Stimulated activated CD8-positive, alpha-beta memory T cell treated with anti-CD3 and anti-CD28 coated beads, Interleukin-7, amount 100 ng/mL, for 4 hours (primary cell): ENCODE measurements at regions not wholly inside any gene's neighbourhood (a gene's known extent, or its start where the extent isn't known, plus 50 kb on each side); places are given as distances from the start of the nearest gene placed in this dataset.
"Not testable (repeated sequence)": the region's sequence is repeated elsewhere in the genome, so short reads cannot be mapped to it uniquely, and the experiment has no call there.

ENCODE experiments used
- DNase-seq, 2 donors: peaks; one replicate each; pipeline ENCODE4 v3.0.0-alpha.2; 2020; ENCODE audit warnings: low read depth in 2 of 2

DNA sequence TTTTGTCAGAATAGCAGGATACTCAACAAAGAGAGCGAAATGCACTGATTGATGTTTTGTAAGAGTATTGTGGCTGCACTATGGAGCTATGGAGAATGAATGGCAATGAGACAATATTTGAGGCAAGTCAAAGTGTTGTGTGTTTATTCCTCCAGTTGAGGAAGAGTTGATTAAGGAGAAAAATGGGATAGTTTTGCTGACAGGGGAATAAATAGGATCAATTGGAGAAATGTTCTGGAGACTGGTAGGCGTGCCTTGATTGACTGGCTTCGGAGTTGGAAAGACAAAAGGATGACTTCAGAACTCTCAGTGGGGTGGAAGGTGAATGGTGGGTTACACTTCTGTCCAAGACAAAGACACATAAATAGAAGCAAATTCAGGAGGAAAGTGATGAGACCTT lies 1254.9 kb upstream of the TMEM132C start:
- no peak for DNase-seq

DNA sequence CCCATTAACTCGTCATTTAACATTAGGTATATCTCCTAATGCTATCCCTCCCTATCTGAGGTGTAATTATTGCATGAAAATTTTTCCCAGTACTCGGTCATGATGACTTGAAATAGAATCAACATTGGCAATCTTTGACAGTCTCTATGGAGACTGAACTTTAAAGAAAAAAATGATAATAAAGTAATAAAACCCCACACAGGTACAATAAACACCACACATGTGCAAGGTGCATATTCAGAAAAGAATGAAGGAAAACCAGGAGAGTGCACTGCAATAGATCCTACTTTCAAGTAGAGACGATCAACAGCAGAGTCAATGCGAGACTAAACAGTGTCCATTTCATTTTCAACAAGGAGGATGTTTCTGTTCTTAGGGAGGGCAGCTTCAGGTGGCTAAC lies 1253.8 kb upstream of the TMEM132C start:
- no peak for DNase-seq

DNA sequence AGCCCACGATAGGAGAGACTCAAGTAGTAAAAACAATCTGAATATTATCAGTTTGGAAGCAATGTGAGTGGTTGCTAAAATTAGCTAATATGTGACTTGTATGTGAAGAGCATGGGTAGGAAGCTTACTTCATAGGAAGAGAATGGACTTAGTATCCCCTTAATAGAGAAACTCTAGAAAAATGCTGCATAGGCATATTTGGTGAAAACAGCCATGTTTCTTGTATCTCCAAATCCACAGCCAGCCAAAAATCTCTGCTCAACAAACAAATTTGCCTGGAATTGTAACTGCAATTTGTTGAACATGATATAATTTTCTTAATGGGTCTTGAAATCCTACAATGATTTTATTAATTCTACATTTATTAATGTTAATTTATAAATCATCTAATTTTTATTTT lies 1252.9 kb upstream of the TMEM132C start:
- no peak for DNase-seq

DNA sequence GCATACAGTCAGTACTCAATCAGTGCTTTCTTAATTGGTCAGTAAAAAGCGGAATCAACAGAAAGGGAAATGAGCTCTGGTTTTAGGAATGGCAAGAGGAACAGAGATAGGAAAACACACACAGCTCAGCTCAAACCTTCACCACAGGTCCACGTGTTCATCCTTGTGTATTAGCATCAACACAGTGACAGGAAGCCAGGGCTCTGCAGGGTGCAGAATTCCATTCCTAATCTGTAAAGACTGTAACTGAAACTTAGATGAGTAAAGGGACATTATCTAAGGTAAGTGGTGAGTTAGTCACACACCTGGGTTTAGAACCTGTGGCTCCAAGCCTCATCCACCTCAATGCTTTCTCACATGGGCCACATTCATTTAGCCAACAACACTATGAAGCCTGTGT lies 1242.2 kb upstream of the TMEM132C start:
- no peak for DNase-seq

GRCh38 chr12:127025545-127025944 lies 1241.4 kb upstream of the TMEM132C start:
- no peak for DNase-seq

GRCh38 chr12:127035011-127035879 lies 1231.7 kb upstream of the TMEM132C start:
- DNase-seq: no peak

DNA sequence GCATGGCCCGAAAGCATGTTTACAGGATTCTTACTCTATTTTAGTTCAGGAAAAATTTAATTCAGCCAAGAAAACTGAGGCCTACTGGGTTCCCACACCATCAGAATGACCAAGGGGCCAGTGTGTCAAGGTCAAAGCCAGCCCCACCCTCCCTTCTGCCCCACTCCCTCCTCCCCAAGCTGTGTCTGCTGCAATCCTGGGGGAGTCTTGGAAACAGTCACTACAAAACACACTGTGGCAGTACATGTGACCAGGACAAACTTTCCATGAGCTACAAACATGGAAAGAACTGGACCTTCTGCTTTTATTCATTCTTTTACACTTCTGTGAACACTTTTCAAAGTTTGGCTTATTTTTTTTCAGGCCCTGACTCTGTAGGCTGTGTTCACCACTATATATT lies 1228.8 kb upstream of the TMEM132C start:
- DNase-seq: no peak

DNA sequence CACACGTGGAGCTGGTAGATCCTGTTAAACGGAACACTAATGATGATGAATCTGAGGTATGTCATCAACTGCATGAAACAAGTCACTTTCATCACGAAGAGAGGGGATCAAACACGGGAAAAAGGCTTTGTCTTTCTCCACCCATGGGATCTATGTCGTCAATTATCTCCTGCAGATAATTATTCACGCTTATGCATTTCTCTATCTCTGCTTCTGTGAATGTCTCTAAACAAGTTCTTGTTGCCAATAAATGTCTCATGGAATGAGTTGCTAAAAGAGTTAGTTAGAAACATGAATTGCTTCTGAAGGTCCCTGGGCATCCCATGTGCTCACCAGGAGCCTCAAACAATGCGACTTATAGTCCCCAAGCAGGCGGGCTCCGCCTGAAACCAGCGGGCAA lies 1228.2 kb upstream of the TMEM132C start:
- DNase-seq: no peak

DNA sequence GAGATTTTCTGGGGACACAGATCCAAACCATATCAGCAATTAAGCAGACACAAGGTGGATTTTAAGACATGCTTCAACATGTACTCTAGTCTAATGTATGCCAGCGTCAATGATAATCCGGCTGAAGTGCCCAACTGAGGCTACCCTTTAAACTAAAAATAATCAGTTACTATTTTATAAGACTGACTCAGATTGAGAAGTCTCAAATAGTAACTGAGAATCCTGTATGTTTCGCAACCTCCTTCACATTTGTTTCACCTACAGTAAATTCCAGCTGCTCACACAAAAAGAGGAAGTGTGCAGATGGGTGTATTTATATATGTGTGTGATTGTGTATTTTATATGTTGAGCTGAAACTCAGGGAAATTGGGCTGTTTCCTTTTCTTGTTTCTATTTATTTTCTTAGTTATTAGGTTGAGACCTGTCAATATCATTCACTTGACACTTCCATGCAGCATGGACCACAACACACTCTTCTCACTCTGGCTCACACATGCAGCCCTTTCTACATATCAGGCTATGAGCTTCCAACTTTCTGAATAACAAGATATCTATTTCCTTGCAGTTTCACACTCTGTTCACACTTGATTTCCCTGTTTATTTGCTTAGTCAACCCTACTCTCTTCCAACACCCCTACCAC lies 1224.9 kb upstream of the TMEM132C start:
- DNase-seq: no peak

- DNase-seq: no peak
Observed at GRCh38 chr12:127043731-127044130, 1223.2 kb upstream of the TMEM132C start.

DNA sequence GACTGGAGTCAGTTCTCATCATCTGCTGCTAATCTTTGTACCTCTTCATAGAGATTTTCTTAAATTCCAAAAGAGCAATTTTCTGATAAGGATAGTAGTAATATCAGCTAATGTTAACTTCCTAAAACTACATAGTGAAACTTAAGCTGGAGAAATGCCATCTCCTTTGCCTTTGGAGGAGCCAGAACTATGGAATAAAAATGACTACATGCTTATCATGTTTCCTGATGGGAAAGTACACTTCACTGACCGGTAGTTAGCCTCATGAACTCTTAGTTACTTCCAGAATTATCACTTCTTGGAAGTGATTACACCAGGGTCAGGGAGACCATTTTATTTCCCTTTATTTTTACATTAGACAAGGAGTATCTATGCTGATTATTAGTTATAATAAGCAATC lies 1222.1 kb upstream of the TMEM132C start:
- no peak for DNase-seq

GRCh38 chr12:127046467-127046866 lies 1220.5 kb upstream of the TMEM132C start:
- DNase-seq: no peak

DNA sequence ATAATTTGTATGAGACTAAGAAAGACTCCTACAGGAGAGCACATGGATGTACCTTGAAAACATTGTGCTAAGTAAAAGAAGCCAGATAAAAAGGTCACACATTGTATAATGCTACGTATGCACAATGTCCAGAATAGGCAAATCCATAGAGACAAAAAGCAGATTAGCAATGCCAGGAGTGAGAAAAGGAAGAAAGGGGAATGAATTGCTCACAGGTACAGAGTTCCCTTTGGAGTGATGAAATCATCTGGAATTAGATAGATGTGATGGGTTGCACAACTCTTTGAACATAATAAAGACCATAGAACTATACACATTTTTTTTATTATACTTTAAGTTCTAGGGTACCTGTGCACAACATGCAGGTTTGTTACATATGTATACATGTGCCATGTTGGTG lies 1218.9 kb upstream of the TMEM132C start:
- no peak for DNase-seq

GRCh38 chr12:127048525-127048924 lies 1218.4 kb upstream of the TMEM132C start:
- DNase-seq: not testable (repeated sequence)

DNA sequence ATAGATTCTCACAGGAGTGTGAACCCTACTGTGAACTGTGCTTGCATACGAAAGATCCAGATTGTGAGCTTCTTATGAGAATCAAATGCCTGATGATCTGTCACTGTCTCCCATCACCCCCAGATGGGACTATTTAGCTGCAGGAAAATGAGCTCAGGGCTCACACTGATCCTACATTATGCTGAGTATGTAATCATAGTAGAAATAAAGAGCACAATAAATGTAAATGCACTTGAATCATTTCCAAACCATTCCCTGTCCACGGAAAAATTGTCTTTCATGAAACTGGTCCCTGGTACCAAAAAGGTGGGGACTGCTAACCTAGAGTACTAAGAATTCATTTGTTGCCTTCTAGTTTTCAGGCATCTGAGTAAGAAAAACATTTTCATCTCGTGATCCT lies 1215.8 kb upstream of the TMEM132C start:
- DNase-seq: no peak

GRCh38 chr12:127052511-127053232 lies 1214.3 kb upstream of the TMEM132C start:
- no peak for DNase-seq

DNA sequence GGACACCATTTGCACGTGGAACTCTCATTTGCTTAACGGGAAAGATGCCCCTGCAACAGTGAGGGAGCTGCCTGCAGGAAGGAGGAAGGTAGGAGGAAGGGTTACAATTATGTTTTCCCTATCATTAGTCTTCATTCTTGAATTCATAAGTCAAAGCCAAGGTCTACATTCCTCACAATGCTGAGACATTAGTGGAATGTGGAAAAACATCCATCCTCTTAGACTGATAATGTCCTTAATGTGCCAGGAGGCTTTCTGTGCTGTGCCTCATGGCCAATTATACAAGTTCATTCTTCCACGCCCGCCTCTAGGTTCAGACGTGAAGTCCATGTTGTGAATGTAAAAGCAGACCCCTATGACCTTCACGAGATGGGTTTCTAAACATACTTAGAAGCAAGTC lies 1212.4 kb upstream of the TMEM132C start:
- DNase-seq: no peak

DNA sequence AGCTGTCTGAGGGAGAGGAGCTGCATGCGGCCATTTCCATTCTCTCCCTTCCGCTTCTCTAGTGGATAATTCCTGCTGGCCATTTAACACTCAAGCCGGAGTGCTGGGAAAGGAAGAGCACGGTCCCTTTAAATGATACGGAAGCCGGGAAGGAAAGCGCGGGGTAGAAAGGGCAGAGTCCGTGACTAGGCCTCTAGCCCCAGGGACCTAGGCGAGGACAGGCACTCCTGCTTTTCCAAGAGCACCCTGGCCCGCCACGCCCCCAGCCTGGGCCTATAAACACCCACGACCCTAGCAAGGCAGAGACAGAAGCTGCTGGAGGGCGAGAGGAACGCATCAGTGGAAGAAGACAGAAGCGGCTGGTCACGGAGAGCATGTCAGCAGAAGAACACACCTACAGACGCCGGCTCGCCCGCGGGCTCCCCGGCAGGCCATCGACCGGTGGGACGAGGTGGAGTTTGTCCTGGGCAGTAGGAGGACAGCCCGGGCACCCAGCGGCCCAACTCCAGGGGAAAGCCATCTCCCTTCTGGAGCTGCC lies 1206.6 kb upstream of the TMEM132C start:
- DNase-seq: no peak

DNA sequence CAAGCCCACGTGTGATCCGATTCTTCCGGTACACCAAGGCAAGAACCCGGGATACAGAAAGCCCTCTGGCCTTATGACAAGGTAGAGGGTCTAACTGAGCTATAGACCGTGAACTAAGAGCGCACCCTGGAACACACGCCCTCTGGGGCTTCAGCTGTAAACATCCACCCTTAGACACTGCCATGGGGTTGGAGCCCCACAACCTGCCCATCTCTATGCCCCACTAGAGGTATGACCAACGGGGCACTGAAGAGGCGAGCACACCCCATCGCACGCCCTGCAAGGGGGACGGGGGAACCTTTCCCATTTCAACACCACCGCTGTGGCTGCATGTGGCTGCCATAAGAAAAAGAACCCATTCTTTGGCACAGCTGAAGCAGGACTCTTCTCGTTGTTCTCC lies 1206.0 kb upstream of the TMEM132C start:
- no peak for DNase-seq

GRCh38 chr12:127063339-127064072 lies 1203.5 kb upstream of the TMEM132C start:
- no peak for DNase-seq

DNA sequence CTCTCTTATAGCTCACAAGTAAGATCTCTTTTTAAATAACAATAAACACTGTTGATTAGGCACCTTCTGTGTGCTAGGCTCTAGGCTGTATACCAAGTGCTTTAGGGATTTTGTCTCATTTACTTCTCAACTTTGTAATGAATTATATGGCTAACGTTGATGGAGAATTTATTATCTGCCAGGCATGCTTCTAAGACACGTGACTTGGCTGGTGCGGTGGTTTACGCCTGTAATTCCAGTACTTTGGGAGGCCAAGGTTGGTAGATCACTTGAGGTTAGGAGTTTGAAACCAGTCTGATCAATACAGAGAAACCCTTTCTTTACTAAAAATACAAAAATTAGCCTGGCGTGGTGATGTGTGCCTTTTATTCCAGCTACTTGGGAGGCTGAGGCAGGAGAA lies 1202.8 kb upstream of the TMEM132C start:
- no peak for DNase-seq

- DNase-seq: no peak
Observed at GRCh38 chr12:127065595-127065994, 1201.4 kb upstream of the TMEM132C start.
